ENCODE measurements at regions not wholly inside any gene's neighbourhood (a gene's known extent, or its start where the extent isn't known, plus 50 kb on each side); places are given as distances from the start of the nearest gene placed in this dataset.

- Histone ChIP-seq H3K4me2 (replicated peaks; ENCODE audit: low read depth, low read length, poor library complexity, severe bottlenecking) (no peak overlapping the region), H3K4me1 (ENCODE audit: control insufficient read depth in 2 of 2, insufficient read depth in 2 of 2, low read length in 2 of 2) (no peaks in the 10 kb centered on the region), H3K36me3 (replicated peaks in 1 of 2; ENCODE audit: control extremely low read depth in 1 of 2, control insufficient read depth in 1 of 2, extremely low read depth in 1 of 2, insufficient read depth in 2 of 2, low read length in 1 of 2) (no peaks in the 10 kb centered on the region), H3K79me2 (ENCODE audit: control insufficient read depth, insufficient read depth, low read length) (no peaks in the 10 kb centered on the region), H3K27me3 (replicated peaks in 1 of 4; ENCODE audit: control extremely low read depth in 1 of 4, control insufficient read depth in 3 of 4, insufficient read depth in 4 of 4, low read length in 3 of 4) (no peaks in the 10 kb centered on the region), H3K27ac (ENCODE audit: low read length in 2 of 2) (no peak overlapping the region), H3K9ac (ENCODE audit: low read length) (no peak overlapping the region), H4K20me1 (ENCODE audit: control insufficient read depth, insufficient read depth, low read length, poor library complexity, severe bottlenecking) (no peaks in the 10 kb centered on the region), H3K9me3 (ENCODE audit: control extremely low read depth in 1 of 3, control insufficient read depth in 2 of 3, insufficient read depth in 1 of 3, low read length in 2 of 3) (no peaks in the 10 kb centered on the region), H2AFZ (ENCODE audit: insufficient read depth, low read depth, low read length, poor library complexity, severe bottlenecking) (no peak overlapping the region), H3K4me3 (ENCODE audit: control extremely low read depth in 1 of 5, extremely low read depth in 1 of 5, insufficient read depth in 1 of 5, low read depth in 2 of 5, low read length in 4 of 5) (no peak overlapping the region)
- ATAC-seq (ENCODE audit: low read depth): no peak
- H3K27ac Mint-ChIP-seq: no peak overlapping the region
- H3K27me3 Mint-ChIP-seq: peaks cover 12% of the 10 kb centered on the region
- no peaks in the 10 kb centered on the region for H3K4me1 Mint-ChIP-seq
- no peak overlapping the region for H3K4me3 Mint-ChIP-seq
- CTCF ChIA-PET: interaction anchor here (0.6 kb wide), 1 partner anchor 94 kb away, joined by 3 read pairs; no protein-coding TSS in a partner anchor
- H3K9me3 Mint-ChIP-seq (ENCODE audit: insufficient read depth): no peaks in the 10 kb centered on the region
- intact Hi-C loops (cut with micrococcal nuclease): no loop called here
- POLR2A ChIA-PET: no interaction called here
- no peak for DNase-seq
- TF ChIP-seq CTCF (IDR thresholded peaks at IDR 0.05): no peak
- WGBS (ENCODE audit: insufficient coverage): 92% methylated on average over 1 of the region's 3 CpGs
These were observed 125.8 kb downstream of the NTMT2 start for GRCh38 chr1:170271430-170272161.

GRCh38 chr1:170273291-170274130 is 127.8 kb downstream of the NTMT2 start:
- no peaks in the 10 kb centered on the region for H3K4me1 Mint-ChIP-seq

More at GRCh38 chr1:170273291-170274130, 127.8 kb downstream of the NTMT2 start:
- Histone ChIP-seq H4K20me1 (ENCODE audit: control insufficient read depth, insufficient read depth, low read length, poor library complexity, severe bottlenecking) (no peaks in the 10 kb centered on the region), H3K36me3 (replicated peaks in 1 of 2; ENCODE audit: control extremely low read depth in 1 of 2, control insufficient read depth in 1 of 2, extremely low read depth in 1 of 2, insufficient read depth in 2 of 2, low read length in 1 of 2) (no peaks in the 10 kb centered on the region), H3K27ac (ENCODE audit: low read length in 2 of 2) (no peak overlapping the region), H3K27me3 (replicated peaks in 1 of 4; ENCODE audit: control extremely low read depth in 1 of 4, control insufficient read depth in 3 of 4, insufficient read depth in 4 of 4, low read length in 3 of 4) (no peaks in the 10 kb centered on the region), H3K4me3 (ENCODE audit: control extremely low read depth in 1 of 5, extremely low read depth in 1 of 5, insufficient read depth in 1 of 5, low read depth in 2 of 5, low read length in 4 of 5) (no peak overlapping the region), H3K9me3 (ENCODE audit: control extremely low read depth in 1 of 3, control insufficient read depth in 2 of 3, insufficient read depth in 1 of 3, low read length in 2 of 3) (no peaks in the 10 kb centered on the region), H3K4me1 (ENCODE audit: control insufficient read depth in 2 of 2, insufficient read depth in 2 of 2, low read length in 2 of 2) (no peaks in the 10 kb centered on the region), H2AFZ (ENCODE audit: insufficient read depth, low read depth, low read length, poor library complexity, severe bottlenecking) (no peak overlapping the region), H3K9ac (ENCODE audit: low read length) (no peak overlapping the region), H3K4me2 (replicated peaks; ENCODE audit: low read depth, low read length, poor library complexity, severe bottlenecking) (no peak overlapping the region), H3K79me2 (ENCODE audit: control insufficient read depth, insufficient read depth, low read length) (no peaks in the 10 kb centered on the region)
- intact Hi-C loops (cut with micrococcal nuclease): no loop called here
- TF ChIP-seq EZH2 (IDR thresholded peaks at IDR 0.05; ENCODE audit: borderline replicate concordance, insufficient read depth, low read depth, low read length, poor library complexity, severe bottlenecking) (no peak), CTCF (IDR thresholded peaks at IDR 0.05) (no peak)
- ATAC-seq (ENCODE audit: low read depth) (no peak), DNase-seq (no peak)
- H3K4me3 Mint-ChIP-seq: no peak overlapping the region
- H3K27ac Mint-ChIP-seq: no peak overlapping the region
- CTCF ChIA-PET: no interaction called here
- POLR2A ChIA-PET: no interaction called here
- peaks cover 16% of the 10 kb centered on the region for H3K27me3 Mint-ChIP-seq
- H3K9me3 Mint-ChIP-seq (ENCODE audit: insufficient read depth): no peaks in the 10 kb centered on the region
- 78% methylated on average over 4 of the region's 6 CpGs for WGBS (ENCODE audit: insufficient coverage)

All from B cell (primary cell).